ENCODE measurements at regions not wholly inside any gene's neighbourhood (a gene's known extent, or its start where the extent isn't known, plus 50 kb on each side); places are given as distances from the start of the nearest gene placed in this dataset.

DNA sequence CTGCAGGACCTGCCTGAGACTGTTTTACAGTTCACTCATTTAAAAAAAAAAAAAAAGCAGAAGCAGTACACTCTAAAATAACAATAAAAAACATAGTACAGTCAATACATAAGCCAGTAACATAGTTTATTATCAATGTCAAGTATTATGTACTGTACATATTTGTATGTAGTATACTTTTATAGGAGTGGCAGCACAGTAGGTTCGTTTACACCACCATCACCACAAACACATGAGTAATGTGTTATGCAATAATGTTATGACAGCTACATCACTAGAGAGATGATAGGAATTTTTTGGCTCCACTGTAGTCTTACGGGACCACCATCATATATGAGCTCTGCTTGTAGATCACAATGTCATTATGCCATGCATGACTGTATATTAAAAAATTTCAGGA lies 462.8 kb downstream of the ISL1 start:
- Histone ChIP-seq H3K36me3 (ENCODE audit: control insufficient read depth in 2 of 2, insufficient read depth in 2 of 2, low read length in 1 of 2) (no peaks in the 10 kb centered on the region), H3K9ac (ENCODE audit: control insufficient read depth, insufficient read depth, low read length) (no peak overlapping the region), H3K4me2 (ENCODE audit: control insufficient read depth, insufficient read depth) (no peak overlapping the region), H3K4me3 (no peak overlapping the region), H4K20me1 (ENCODE audit: control insufficient read depth, insufficient read depth) (no peaks in the 10 kb centered on the region), H3K27ac (ENCODE audit: control insufficient read depth, insufficient read depth) (no peak overlapping the region), H3K27me3 (replicated peaks in 1 of 2; ENCODE audit: control insufficient read depth in 2 of 2, insufficient read depth in 2 of 2, low read length in 1 of 2) (no peaks in the 10 kb centered on the region), H2AFZ (ENCODE audit: control insufficient read depth, low read depth, low read length) (no peak overlapping the region), H3K79me2 (ENCODE audit: control insufficient read depth, insufficient read depth, low read length) (no peaks in the 10 kb centered on the region), H3K9me3 (replicated peaks; ENCODE audit: control insufficient read depth, insufficient read depth, low read length) (no peaks in the 10 kb centered on the region), H3K4me1 (ENCODE audit: control insufficient read depth, insufficient read depth, low read length) (no peaks in the 10 kb centered on the region)
- WGBS (ENCODE audit: insufficient coverage, insufficient replicate concordance, low lambda C conversion rate, missing lambda C conversion rate): 0% methylated on average over 2 of the region's 2 CpGs
- DNase-seq (ENCODE audit: low read depth, low spot score) (no peak), ATAC-seq (no peak), FAIRE-seq (no peak)
- ChIA-PET CTCF (no interaction called here), RAD21 (ENCODE audit: unreplicated experiment) (no interaction called here), SMC1A (ENCODE audit: uncharacterized antibody, unreplicated experiment) (interaction anchor here (0.8 kb wide), 2 partner anchors 11 to 26 kb away, joined by 3 read pairs; no protein-coding TSS in a partner anchor), POLR2A (no interaction called here)
- no peak for TF ChIP-seq RBBP5 (conservative IDR thresholded peaks at IDR 0.05)
- TF ChIP-seq BACH1 (IDR thresholded peaks at IDR 0.05; ENCODE audit: borderline replicate concordance): no peak
- no peak for TF ChIP-seq NFIC (IDR thresholded peaks at IDR 0.05; ENCODE audit: low read depth, low read length)
- no peak for TF ChIP-seq SP1 (IDR thresholded peaks at IDR 0.05; ENCODE audit: low read depth, low read length)
- no peak for TF ChIP-seq SMAD1 (IDR thresholded peaks at IDR 0.05; ENCODE audit: low read depth, partially characterized antibody)
- TF ChIP-seq NFYA (IDR thresholded peaks at IDR 0.05; ENCODE audit: borderline replicate concordance, low read depth, low read length): no peak
- TF ChIP-seq STAT3 (IDR thresholded peaks at IDR 0.05; ENCODE audit: low read depth, low read length): no peak
- TF ChIP-seq EP300 (IDR thresholded peaks at IDR 0.05; ENCODE audit: borderline replicate concordance in 1 of 2, control insufficient read depth in 1 of 2, low read depth in 2 of 2, low read length in 2 of 2): no peak
- no peak for TF ChIP-seq IRF4 (IDR thresholded peaks at IDR 0.05; ENCODE audit: low read depth, low read length)
- intact Hi-C loops (cut with micrococcal nuclease; ENCODE audit: unreplicated experiment): no loop called here
- in situ Hi-C loops (cut with MboI): no loop called here
- no TSS peak for BruUV-seq (replicated peaks)

DNA sequence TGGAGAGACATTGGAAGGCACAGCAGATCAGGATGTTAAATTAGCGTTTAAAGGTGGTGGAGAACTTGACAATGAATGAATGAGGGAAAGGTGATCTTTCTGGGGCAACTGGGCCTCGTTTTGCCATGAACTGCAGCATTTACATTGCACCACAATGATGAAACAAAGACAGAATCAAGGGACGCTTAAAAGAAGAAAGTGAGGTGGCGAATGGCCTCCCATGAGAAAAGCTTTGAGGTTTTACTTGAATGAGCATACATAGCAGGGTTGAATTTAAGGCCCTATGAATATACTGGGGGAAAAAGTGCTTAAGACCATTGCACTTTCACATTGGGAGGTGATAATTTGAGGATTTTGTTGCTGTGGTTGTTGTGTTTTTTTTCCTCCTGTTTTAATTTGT lies 476.4 kb downstream of the ISL1 start:
- 0% methylated on average over 4 of the region's 4 CpGs for WGBS (ENCODE audit: insufficient coverage, insufficient replicate concordance, low lambda C conversion rate, missing lambda C conversion rate)
- DNase-seq (ENCODE audit: low read depth, low spot score): no peak
- FAIRE-seq: no peak
- Histone ChIP-seq H3K36me3 (ENCODE audit: control insufficient read depth in 2 of 2, insufficient read depth in 2 of 2, low read length in 1 of 2) (no peaks in the 10 kb centered on the region), H3K4me2 (ENCODE audit: control insufficient read depth, insufficient read depth) (no peak overlapping the region), H3K27ac (ENCODE audit: control insufficient read depth, insufficient read depth) (no peak overlapping the region), H3K9ac (ENCODE audit: control insufficient read depth, insufficient read depth, low read length) (no peak overlapping the region), H3K9me3 (replicated peaks; ENCODE audit: control insufficient read depth, insufficient read depth, low read length) (no peaks in the 10 kb centered on the region), H3K27me3 (replicated peaks in 1 of 2; ENCODE audit: control insufficient read depth in 2 of 2, insufficient read depth in 2 of 2, low read length in 1 of 2) (no peaks in the 10 kb centered on the region), H4K20me1 (ENCODE audit: control insufficient read depth, insufficient read depth) (no peaks in the 10 kb centered on the region), H3K4me1 (ENCODE audit: control insufficient read depth, insufficient read depth, low read length) (no peaks in the 10 kb centered on the region), H2AFZ (ENCODE audit: control insufficient read depth, low read depth, low read length) (no peak overlapping the region), H3K4me3 (no peak overlapping the region), H3K79me2 (ENCODE audit: control insufficient read depth, insufficient read depth, low read length) (no peaks in the 10 kb centered on the region)
- in situ Hi-C loops (cut with MboI) (no loop called here), intact Hi-C loops (cut with micrococcal nuclease; ENCODE audit: unreplicated experiment) (no loop called here)
- ChIA-PET CTCF (no interaction called here), SMC1A (ENCODE audit: uncharacterized antibody, unreplicated experiment) (interaction anchor here (1.2 kb wide), 1 partner anchor 30 kb away, joined by 3 read pairs; no protein-coding TSS in a partner anchor), RAD21 (ENCODE audit: unreplicated experiment) (no interaction called here), POLR2A (no interaction called here)
- no peak for ATAC-seq
- BruUV-seq (replicated peaks): no TSS peak
- no peak for TF ChIP-seq SMARCA5 (IDR thresholded peaks at IDR 0.05)
- TF ChIP-seq MTA3 (IDR thresholded peaks at IDR 0.05; ENCODE audit: borderline replicate concordance, low read length): no peak
- TF ChIP-seq GABPA (IDR thresholded peaks at IDR 0.05; ENCODE audit: low read depth): no peak
- TF ChIP-seq ZNF274 (IDR thresholded peaks at IDR 0.05; ENCODE audit: insufficient read depth, insufficient read length): no peak
- no peak for TF ChIP-seq MXI1 (IDR thresholded peaks at IDR 0.05; ENCODE audit: low read depth, low read length)
- TF ChIP-seq CREM (IDR thresholded peaks at IDR 0.05; ENCODE audit: low read depth): no peak
- TF ChIP-seq CHD2 (IDR thresholded peaks at IDR 0.05; ENCODE audit: borderline replicate concordance, low read depth, low read length): no peak
- TF ChIP-seq, protein P1, sequence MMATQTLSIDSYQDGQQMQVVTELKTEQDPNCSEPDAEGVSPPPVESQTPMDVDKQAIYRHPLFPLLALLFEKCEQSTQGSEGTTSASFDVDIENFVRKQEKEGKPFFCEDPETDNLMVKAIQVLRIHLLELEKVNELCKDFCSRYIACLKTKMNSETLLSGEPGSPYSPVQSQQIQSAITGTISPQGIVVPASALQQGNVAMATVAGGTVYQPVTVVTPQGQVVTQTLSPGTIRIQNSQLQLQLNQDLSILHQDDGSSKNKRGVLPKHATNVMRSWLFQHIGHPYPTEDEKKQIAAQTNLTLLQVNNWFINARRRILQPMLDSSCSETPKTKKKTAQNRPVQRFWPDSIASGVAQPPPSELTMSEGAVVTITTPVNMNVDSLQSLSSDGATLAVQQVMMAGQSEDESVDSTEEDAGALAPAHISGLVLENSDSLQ (IDR thresholded peaks at IDR 0.05): no peak
- TF ChIP-seq, protein P2, sequence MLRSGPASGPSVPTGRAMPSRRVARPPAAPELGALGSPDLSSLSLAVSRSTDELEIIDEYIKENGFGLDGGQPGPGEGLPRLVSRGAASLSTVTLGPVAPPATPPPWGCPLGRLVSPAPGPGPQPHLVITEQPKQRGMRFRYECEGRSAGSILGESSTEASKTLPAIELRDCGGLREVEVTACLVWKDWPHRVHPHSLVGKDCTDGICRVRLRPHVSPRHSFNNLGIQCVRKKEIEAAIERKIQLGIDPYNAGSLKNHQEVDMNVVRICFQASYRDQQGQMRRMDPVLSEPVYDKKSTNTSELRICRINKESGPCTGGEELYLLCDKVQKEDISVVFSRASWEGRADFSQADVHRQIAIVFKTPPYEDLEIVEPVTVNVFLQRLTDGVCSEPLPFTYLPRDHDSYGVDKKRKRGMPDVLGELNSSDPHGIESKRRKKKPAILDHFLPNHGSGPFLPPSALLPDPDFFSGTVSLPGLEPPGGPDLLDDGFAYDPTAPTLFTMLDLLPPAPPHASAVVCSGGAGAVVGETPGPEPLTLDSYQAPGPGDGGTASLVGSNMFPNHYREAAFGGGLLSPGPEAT (IDR thresholded peaks at IDR 0.05; ENCODE audit: low read depth): no peak
- no peak for TF ChIP-seq SMAD5 (IDR thresholded peaks at IDR 0.05; ENCODE audit: low read depth)
- no peak for TF ChIP-seq SIX5 (IDR thresholded peaks at IDR 0.05; ENCODE audit: low read depth, low read length, severe bottlenecking)

Data from GM12878 (cell line).